HG03025 (cell line): ENCODE measurements at regions not wholly inside any gene's neighbourhood (a gene's known extent, or its start where the extent isn't known, plus 50 kb on each side); places are given as distances from the start of the nearest gene placed in this dataset.

Source experiments
- ATAC-seq: cut with Tn5 transposase; IDR thresholded peaks from one replicate; pipeline ENCODE4 v1.9.1; 2021; ENCODE audit warnings: mild to moderate bottlenecking, moderate library complexity; ENCODE audit not compliant: unreplicated experiment, low FRiP score

DNA sequence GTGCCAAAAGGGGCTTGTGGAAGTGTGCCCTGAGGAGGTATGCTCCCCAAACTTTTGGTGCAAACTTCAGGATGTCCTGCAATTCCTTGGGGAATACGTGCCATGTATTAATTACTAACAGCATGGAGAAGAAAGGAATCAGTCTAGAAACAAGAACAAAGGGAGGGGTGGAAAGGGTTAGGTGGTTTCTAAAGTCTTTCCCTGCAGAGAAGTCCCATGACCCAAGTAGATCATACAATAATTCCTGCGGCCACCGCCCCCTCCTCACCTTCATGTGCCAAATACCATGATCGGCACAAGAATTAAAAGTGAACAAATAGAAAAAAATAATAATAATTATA is 258.2 kb downstream of the PLPP3 start:
- ATAC-seq = no peak

- no peak for ATAC-seq
Measured at GRCh38 chr1:56320464-56321149, 258.8 kb downstream of the PLPP3 start.

GRCh38 chr1:56317722-56318121 is 261.6 kb downstream of the PLPP3 start:
- no peak for ATAC-seq

DNA sequence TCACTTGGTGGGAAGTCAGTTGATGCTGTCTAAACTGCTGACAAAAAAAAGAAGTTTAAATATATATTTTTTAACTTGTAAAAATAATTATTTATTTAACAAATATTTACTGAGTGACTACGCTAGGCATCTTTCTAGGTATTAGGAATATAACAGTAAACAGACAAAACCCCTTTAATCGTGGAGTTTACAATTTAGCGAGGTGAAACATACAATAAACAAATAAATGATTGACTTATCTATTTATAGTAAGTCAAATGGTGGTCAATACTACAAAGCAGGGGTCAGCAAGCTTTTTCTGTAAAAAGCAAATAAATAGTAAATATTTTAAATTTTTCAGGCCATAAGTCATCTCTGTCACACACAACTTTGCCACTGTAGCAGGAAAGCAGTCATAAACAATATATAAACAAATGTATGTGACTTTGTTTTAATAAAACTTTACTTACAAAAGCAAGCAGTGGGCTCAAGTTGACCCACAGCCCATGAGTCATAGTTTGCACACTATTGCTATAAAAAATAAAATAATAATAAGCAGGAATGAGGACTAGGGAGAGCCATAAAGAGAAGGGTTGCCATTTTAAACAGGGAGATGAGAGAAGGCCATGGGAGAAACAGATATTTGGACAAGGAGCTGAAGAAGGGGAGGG is 263.9 kb downstream of the PLPP3 start:
- no peak for ATAC-seq

GRCh38 chr1:56313560-56313959 is 265.8 kb downstream of the PLPP3 start:
- ATAC-seq = no peak

GRCh38 chr1:56311766-56312165 is 267.6 kb downstream of the PLPP3 start:
- no peak for ATAC-seq

GRCh38 chr1:56310945-56311344 is 268.4 kb downstream of the PLPP3 start:
- no peak for ATAC-seq

DNA sequence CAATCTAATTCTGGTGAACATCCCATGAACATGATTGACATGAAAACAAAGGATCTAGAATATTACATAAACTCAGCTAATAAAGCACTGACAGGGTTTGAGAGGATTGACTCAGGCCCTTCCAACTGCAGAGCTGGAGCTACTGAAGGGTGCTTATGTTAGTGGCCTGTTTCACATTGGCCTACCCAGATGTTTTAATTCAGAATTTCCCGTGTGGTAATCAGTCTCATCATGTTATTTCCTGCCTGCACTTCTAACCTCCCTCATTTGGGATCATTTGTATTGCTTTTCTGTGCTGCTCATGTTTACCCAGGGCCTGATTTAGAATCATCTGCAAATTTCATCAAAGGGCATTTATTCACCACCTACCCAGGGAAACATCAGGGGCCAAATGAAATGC is 270.3 kb downstream of the PLPP3 start:
- ATAC-seq = no peak

DNA sequence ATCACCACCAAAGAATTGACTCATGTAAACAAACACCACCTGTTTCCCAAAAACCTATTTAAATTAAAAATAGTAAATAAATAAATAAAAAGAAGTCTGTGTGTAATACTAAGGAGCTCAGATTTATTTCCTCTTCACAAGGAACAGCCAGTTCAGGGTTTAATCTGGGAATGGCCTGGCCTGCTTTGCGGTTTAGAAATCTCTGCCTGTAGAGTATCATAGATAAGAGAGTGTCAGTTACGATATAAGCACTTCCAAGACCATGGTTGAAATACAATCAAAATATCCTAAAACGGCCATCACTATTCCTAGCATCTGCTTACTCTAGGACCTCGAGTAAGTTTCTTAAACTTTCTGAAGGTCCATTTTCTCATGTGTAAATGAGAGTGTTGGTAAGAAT is 274.4 kb downstream of the PLPP3 start:
- ATAC-seq = no peak

DNA sequence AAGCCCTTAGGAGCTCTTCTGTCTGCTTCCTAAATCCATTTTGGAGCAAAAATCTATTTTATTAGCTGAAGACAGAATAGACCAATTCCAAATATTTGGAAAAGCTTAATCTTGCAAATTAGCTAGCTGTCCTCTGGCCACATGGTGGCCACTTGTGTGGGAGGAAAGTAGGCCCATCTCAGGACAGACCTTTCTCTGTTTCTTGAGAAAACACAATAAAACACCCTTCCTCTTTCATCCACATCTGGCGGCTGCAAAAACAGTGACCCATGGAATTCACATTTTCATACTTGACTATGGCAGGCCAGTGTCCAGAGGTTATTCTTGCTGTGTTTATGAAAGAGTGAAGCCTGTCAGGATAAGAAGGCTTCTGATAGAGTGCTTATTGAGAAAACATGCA is 275.6 kb downstream of the PLPP3 start:
- ATAC-seq = no peak

DNA sequence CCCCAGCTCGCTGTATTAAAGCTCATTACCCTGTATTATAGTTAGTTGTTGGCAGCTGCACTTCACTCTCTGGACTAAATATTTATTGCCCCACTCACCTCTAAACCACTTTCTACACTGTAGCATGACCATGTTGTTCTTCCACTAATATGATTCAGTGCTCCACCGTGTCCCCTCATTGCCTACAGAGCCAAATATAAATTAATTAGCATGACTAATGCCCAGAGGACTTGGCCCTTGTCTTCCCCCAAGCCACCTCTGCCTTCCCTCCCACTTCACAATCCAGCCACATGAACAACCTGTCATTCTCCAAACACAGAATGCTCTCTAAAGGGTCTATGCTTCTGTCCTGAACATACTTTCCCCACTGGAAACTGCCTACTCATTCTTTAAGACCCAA is 276.5 kb downstream of the PLPP3 start:
- ATAC-seq = no peak

DNA sequence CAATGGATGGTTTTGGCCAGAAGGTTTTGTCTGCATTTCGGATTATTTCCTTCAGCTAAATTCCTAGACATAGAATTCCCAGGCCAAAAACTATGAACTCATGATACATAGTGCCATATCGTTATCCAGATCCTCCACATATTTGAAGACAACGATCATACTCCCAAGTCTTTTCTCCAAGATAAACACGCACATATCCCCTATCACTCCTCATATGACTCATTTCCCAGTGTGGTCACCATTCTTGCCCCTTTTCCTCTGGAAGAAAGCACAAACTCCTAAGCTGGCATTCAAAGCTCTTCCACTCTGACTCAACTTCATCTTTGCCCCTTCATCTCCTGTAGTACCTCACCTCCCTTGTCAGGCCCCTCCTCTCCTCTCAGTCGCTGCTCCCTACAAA is 277.6 kb downstream of the PLPP3 start:
- no peak for ATAC-seq

GRCh38 chr1:56300836-56301235 is 278.5 kb downstream of the PLPP3 start:
- no peak for ATAC-seq

- ATAC-seq = no peak
Measured at GRCh38 chr1:56298866-56299265, 280.5 kb downstream of the PLPP3 start.

DNA sequence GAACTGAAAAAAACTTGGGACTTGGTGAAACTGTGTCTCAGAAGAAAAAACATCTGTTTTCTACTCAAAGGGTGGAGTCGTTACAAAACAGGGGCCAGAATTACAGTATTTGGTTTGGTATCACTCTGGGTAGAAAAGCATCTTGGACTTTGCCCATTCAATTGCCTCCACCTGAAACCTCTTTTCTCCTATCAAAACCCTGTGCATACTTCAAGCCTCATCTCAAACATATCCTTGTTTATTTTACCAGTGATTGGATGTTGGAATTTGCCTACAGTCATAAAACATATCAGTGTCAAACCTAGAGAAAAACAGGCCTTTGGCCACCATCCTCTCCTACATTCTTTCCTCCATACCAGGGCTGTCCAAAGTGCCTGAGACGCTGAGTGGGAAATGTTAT is 281.5 kb downstream of the PLPP3 start:
- no peak for ATAC-seq

DNA sequence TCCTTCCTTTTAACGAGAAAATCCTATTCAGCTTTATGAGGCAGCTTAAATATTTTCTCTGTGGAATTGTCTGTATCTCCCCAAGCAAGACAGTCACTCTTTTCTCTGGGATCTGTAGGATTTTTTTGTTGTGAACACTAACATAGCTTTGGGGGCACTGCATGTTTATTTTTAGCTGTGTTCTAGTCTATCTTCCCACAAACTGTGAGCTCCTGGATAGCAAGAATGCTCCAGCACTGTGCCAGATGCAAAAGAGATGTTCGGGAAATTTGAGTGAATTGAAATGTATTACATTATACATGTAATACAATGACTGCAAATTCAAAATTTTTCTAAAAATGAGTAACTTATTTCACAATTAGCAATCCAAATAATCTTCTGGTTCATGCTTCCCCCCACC is 282.2 kb downstream of the PLPP3 start:
- ATAC-seq = no peak

DNA sequence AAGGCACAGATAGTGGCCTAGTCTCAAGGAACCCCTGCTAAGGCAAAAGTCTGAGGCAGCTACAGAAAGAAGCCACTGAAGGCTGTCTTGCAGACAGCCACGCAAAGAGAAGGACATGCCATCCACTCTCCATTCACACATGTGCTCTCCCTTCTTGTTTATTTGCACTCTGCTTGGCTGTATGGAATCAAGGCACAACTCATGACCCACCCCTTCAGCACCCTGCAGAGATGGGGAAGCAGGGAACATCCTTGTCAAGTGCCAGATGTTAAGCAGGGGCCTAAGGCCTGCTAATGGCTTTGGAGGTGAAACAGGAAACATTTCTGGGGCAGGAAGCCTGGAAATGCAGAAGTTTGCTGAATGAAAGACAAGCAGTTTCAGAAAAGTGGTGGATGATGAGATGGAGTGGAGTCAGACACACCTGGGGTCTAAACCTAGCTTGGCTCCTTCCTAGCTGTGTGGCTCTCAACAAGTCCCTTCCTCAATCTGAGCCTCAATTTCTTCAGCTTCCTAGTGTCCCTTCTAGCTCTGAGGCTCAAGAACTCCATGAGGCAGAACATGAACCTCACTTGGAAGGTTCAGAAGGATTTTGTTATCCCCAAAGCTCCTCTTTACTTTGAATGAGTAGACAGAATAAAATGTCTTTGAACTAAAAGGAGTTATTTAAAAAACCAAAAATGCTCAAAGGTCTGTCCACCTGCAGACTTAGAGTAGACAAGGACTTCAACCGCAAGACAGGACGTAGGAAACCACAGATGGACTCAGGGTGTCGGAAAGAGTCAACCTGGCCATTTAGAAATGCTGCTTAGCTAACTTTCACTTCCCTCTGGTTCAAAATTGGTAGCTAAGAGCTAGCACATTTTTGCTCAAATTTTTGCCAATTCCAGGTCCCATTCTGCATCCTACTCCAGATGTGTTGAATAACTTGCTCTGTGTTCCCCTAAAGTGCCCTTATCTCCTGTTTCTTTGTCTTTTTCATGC is 283.1 kb downstream of the PLPP3 start:
- ATAC-seq = no peak

DNA sequence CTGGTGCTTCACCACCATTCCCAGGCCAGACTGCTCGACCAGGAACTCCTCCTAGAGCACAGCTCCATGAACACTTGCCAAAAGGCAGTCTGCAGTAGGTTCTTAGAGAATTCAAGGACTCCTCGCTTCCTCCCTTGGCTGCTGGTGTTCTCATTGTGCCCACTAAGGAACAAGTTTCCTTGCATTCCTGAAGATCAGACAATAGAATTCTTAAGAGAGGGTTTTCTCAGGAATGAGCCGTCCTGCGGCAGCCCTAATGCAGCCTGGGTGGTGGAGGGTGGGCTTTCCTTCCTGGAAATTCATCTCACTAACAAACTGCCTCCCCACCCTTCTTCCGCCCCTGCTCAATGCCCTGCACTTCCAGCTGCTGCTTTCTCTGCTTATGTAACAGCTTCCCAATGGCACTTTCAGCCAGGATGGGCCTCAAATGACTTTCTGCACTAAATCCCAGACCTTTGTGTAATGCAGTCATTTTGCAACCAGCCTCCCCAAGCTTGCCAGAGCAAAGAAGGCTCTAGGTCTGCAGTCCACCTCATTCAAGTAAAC is 287.9 kb downstream of the PLPP3 start:
- no peak for ATAC-seq

GRCh38 chr1:56289260-56289659 is 290.1 kb downstream of the PLPP3 start:
- no peak for ATAC-seq

DNA sequence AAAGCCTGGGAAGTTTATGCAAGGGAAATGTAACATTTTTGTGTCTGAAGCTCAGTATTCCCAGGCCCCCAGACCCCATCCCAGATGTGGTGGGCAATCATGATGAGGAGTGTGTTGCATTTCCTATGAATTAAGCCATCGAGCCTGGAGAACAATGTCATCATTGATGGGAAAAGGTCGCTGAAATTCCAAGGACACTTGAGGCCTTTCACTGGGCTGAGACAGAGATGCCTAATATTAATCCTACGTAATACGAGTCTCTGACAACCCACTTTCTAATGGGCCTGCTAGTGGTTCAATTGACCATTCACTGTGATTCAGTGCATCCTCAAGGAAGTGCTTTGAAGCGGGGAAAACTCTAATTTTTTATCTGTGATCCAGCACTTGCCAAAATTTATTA is 291.6 kb downstream of the PLPP3 start:
- no peak for ATAC-seq

DNA sequence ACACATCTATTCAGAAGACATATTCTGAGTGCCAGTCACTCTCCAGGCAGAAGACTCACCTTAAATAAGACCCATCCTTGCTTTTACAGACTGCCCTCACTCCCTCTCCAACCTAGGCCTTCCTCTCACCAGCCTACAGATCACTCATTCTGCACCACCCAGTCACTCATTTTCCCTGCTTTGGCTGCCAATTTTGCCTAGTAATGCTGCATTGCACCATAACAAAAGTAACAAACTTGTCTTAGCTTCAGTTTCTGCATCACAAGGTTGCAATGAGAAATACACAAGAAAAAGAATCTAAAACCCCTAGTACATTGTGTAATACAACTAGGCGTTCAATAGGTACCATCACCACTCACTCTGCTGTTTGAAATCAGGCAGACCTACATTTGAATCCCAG is 292.4 kb downstream of the PLPP3 start:
- ATAC-seq = no peak
